Nephron (organoid): ENCODE measurements at regions not wholly inside any gene's neighbourhood (a gene's known extent, or its start where the extent isn't known, plus 50 kb on each side); places are given as distances from the start of the nearest gene placed in this dataset.
"Not testable (repeated sequence)": the region's sequence is repeated elsewhere in the genome, so short reads cannot be mapped to it uniquely, and the experiment has no call there.

Source experiments
- H3K27ac Mint-ChIP-seq, 3 experiments: 2 replicates each; pipeline ENCODE4 v1.8.0; 2020; ENCODE audit warnings: mixed read lengths in 3 of 3, mild to moderate bottlenecking in 2 of 3, moderate library complexity in 1 of 3
- H3K27me3 Mint-ChIP-seq: 2 replicates; pipeline ENCODE4 v1.8.0; 2021; ENCODE audit warnings: low read depth, mild to moderate bottlenecking, moderate library complexity, mixed read lengths
- H3K36me3 Mint-ChIP-seq: 2 replicates; pipeline ENCODE4 v1.8.0; 2020; ENCODE audit warnings: low read depth, mixed read lengths
- H3K4me1 Mint-ChIP-seq: 2 replicates; pipeline ENCODE4 v1.8.0; 2020; ENCODE audit warnings: mixed read lengths
- H3K4me3 Mint-ChIP-seq, 3 experiments: 2 replicates each; pipeline ENCODE4 v1.8.0; 2020; ENCODE audit warnings: mild to moderate bottlenecking in 3 of 3, mixed read lengths in 3 of 3, moderate library complexity in 2 of 3
- H3K9me3 Mint-ChIP-seq: 2 replicates; pipeline ENCODE4 v1.8.0; 2020; ENCODE audit warnings: mixed read lengths
- CTCF ChIP-seq, 3 experiments: fragments of 200-600 bp; sonication (generic); IDR thresholded peaks; one replicate each; pipeline ENCODE4 v1.5.0; 2021; ENCODE audit warnings: antibody characterized with exemption in 3 of 3; ENCODE audit not compliant: unreplicated experiment in 3 of 3

- not testable (repeated sequence) for H3K9me3 Mint-ChIP-seq, H3K36me3 Mint-ChIP-seq, H3K27me3 Mint-ChIP-seq, H3K4me1 Mint-ChIP-seq, H3K4me3 Mint-ChIP-seq, H3K27ac Mint-ChIP-seq
- peak; percentile 20 to 47 (median 27) for TF ChIP-seq CTCF (IDR thresholded peaks at IDR 0.05; ENCODE audit: unreplicated experiment in 3 of 3)
These were observed 65.9 kb downstream of the PABPC5 start for GRCh38 chrX:91500499-91500898.

GRCh38 chrX:91530209-91530608 lies 95.6 kb downstream of the PABPC5 start:
- not testable (repeated sequence) for H3K27me3 Mint-ChIP-seq, H3K27ac Mint-ChIP-seq, H3K4me3 Mint-ChIP-seq, H3K36me3 Mint-ChIP-seq, H3K4me1 Mint-ChIP-seq, H3K9me3 Mint-ChIP-seq

GRCh38 chrX:91563127-91563526 lies 128.5 kb downstream of the PABPC5 start:
- H3K27me3 Mint-ChIP-seq, H3K4me3 Mint-ChIP-seq, H3K36me3 Mint-ChIP-seq, H3K9me3 Mint-ChIP-seq, H3K27ac Mint-ChIP-seq, H3K4me1 Mint-ChIP-seq: not testable (repeated sequence)
